ENCODE measurements at regions not wholly inside any gene's neighbourhood (a gene's known extent, or its start where the extent isn't known, plus 50 kb on each side); places are given as distances from the start of the nearest gene placed in this dataset.

DNA sequence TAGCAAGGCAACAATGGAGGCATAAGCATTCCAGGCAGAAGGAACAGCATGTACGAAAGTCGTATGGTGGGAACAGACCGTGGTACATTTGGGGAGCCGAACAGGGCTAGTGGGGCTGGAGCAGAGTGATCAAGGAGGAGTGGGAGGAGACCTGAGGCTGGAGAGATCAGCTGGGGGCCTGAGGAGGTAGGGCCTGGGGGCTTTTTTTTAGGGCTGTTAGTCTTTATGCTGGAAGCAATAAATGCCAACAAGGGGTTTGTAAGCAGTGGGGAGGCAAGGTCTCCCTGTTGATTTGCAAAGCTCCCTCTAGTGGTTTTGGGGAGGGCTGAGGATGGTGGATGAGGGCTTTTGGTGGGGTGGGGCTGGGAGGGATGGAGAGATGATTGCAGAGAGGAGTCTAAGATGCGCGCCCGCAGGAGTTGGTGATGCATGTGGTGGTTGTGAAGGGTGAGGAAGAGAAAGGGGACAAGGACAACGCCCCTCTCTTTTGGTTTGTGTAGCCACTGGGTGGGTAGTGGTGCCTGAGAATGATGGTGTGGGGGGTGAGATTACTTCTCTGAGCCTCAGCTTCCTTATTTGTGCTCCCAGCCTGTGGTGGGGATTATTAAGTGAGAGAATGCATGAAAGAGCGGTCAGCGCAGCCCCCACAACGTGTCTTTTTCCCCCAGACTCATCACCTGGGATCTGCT lies 74.1 kb upstream of the TOX2 start:
- TF ChIP-seq CTCF (IDR thresholded peaks at IDR 0.05) (no peak), POLR2A (IDR thresholded peaks at IDR 0.05) (no peak), EP300 (IDR thresholded peaks at IDR 0.05) (no peak)
